Transverse colon (tissue), 4 donors: ENCODE measurements at regions not wholly inside any gene's neighbourhood (a gene's known extent, or its start where the extent isn't known, plus 50 kb on each side); places are given as distances from the start of the nearest gene placed in this dataset.

ENCODE experiments used
- CTCF ChIP-seq, 5 experiments: fragments of 200-600 bp in 3 of 5; fragments of 450-650 bp in 2 of 5; sonication (generic) in 3 of 5; IDR thresholded peaks; 1 replicate in 2 of 5; 2 replicates in 3 of 5; pipeline ENCODE4 v1.5.1; 2016 to 2017; ENCODE audit warnings: antibody characterized with exemption in 5 of 5, inconsistent platforms in 3 of 5, mild to moderate bottlenecking in 2 of 5, moderate library complexity in 1 of 5
- POLR2A ChIP-seq: fragments of 450-650 bp; IDR thresholded peaks from one replicate; pipeline ENCODE4 v1.6.1; 2016; ENCODE audit warnings: antibody characterized with exemption, mild to moderate bottlenecking, moderate library complexity
- POLR2AphosphoS5 ChIP-seq, 3 donors: sonication (generic); formaldehyde crosslinking; IDR thresholded peaks; one replicate each; pipeline ENCODE4 v1.6.1; 2016; ENCODE audit warnings: antibody characterized with exemption in 3 of 3

- TF ChIP-seq CTCF (IDR thresholded peaks at IDR 0.05) (no peak), POLR2AphosphoS5 (IDR thresholded peaks at IDR 0.05) (no peak), POLR2A (no peak)
Observed at GRCh38 chr7:119343289-119343688, 929.7 kb upstream of the KCND2 start.
